Inflammatory macrophage (primary cell): ENCODE measurements at regions not wholly inside any gene's neighbourhood (a gene's known extent, or its start where the extent isn't known, plus 50 kb on each side); places are given as distances from the start of the nearest gene placed in this dataset.
"Not testable (repeated sequence)": the region's sequence is repeated elsewhere in the genome, so short reads cannot be mapped to it uniquely, and the experiment has no call there.

Source experiments
- DNase-seq, 2 donors: peaks; one replicate each; pipeline ENCODE4 v3.0.0-alpha.2; 2020 to 2022

DNA sequence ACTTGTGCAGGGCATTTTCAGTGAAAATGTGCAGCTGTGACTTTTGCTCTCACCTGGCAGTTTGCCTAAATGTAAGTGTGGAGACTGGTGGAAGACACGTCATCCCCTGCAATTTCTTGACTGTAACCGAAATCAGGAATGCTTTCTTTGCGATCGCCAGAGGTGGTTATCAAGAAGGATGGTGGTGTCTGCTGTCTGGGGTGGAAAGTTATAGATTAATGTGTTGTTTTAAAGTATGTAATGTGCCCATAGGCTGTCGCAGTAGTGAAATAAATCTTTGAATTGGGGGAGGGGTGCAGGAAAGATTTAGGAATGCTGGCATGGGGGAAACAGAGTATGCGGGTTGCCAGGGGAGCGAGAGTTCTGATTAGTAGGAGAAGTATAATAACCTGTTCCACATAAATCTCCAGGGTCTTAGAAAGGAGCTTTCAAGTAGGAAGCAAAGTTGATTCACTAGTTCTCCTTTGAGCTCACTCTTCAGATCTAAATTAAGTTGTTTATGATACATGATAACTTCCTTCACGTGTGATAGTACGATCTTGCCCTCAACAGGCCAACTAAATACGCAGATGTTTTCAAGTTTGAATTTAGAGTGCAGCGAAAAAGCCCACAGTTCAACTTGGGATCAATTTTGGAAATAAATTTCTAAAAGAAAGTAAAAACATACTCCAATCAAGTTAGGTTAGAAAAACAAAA lies 1520.0 kb upstream of the SLC10A2 start:
- no peak for DNase-seq

- DNase-seq = no peak
Measured at GRCh38 chr13:104584481-104584880, 1518.3 kb upstream of the SLC10A2 start.

DNA sequence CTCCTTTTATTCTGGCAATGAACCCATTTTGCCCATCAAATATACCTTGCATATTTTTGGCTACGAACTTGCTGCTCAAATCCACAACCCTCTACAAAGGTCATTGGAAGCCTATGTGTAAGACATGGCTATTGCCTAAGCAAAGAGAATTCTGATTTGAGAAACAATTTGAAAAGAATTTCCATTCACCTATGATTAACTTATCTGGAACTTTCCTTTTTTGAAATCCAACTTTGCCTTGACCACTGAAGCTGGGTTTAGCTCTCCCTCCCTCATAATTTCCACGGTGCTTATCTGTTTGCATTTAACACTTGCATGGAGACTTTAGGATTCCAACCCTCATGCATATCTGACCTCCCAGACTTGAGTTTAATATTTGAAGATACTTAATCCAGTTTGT lies 1514.7 kb upstream of the SLC10A2 start:
- no peak for DNase-seq

- no peak for DNase-seq
Measured at GRCh38 chr13:104577071-104577815, 1511.0 kb upstream of the SLC10A2 start.

- no peak for DNase-seq
Measured at GRCh38 chr13:104571893-104572229, 1505.6 kb upstream of the SLC10A2 start.

DNA sequence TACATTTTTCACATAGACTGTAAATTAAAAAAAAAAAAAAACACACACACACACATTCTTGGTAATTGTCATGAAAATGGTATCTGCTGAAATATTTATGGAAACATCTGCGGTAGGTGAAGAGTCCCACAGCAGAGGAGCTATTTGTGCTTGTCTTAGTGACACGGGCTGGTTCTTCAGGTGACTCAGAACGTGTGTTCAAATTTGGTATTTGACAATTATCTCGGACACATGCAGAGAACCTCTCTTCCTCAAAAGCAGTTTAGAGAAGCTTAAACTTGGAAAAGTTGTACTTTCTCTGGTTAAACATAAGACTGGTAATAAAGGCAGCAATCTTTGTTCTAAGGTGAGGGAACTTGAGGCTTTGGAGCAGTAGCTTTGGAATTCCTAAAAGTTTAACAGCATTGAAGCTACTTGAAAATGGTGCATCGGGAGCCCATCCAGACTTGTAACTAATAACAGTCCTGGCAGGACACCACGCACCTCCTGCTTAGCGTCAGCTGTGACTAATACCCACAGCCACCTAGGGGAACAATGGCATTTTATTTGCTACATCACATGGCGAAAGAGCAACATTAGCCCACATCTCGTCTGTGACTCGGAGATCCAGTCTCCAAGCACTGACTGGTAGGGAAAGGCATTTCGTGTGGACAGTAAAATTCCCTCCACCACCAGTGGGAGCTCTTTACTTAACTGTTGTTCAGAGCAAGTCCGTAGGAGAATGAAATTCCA lies 1505.1 kb upstream of the SLC10A2 start:
- DNase-seq = peak in 1 of 2 donors; percentile 14

DNA sequence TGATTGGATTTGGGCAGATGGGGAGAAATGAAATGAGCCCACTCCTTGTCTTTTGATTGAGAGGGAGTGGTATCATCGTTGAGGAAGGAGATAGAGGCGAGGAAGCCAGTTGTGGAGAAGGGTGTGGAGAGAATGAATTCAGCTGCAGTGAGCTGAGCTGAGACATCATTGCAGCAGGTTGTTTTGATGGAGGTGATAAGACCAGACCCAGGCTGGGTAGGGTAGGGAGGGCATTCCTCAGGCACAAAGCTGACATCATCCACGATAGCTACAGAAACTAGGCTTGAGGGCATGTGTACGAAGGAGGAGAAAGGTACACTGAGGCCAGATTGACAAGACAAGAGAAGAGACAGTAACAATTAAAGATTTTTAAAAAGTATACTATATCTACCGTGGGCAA lies 1500.9 kb upstream of the SLC10A2 start:
- no peak for DNase-seq

GRCh38 chr13:104565888-104566287 lies 1499.7 kb upstream of the SLC10A2 start:
- DNase-seq = no peak

DNA sequence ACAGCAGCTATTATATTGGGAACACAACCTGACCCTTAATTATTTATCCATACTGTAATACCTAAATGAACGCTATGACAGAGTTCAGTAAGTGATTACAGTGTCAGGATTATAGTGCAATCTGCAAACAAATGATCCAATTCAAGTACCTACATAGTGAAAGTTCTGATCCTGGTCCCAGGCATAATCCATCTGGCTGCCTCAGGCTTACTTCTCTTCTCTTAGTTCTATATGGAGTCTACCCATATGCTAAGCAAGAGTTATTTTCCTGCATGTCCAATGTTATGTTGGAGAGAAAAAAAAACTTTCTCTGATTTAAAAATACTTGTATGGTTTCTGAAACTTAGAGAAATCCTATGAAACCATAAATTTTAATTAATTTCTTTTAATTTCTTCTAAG lies 1487.7 kb upstream of the SLC10A2 start:
- DNase-seq = no peak

- DNase-seq = no peak
Measured at GRCh38 chr13:104553186-104553585, 1487.0 kb upstream of the SLC10A2 start.

- DNase-seq = no peak
Measured at GRCh38 chr13:104534847-104535246, 1468.6 kb upstream of the SLC10A2 start.

- DNase-seq = no peak
Measured at GRCh38 chr13:104532132-104532531, 1465.9 kb upstream of the SLC10A2 start.

- DNase-seq = no peak
Measured at GRCh38 chr13:104530741-104531140, 1464.5 kb upstream of the SLC10A2 start.

GRCh38 chr13:104526561-104526960 lies 1460.3 kb upstream of the SLC10A2 start:
- no peak for DNase-seq

GRCh38 chr13:104525467-104525866 lies 1459.2 kb upstream of the SLC10A2 start:
- no peak for DNase-seq

DNA sequence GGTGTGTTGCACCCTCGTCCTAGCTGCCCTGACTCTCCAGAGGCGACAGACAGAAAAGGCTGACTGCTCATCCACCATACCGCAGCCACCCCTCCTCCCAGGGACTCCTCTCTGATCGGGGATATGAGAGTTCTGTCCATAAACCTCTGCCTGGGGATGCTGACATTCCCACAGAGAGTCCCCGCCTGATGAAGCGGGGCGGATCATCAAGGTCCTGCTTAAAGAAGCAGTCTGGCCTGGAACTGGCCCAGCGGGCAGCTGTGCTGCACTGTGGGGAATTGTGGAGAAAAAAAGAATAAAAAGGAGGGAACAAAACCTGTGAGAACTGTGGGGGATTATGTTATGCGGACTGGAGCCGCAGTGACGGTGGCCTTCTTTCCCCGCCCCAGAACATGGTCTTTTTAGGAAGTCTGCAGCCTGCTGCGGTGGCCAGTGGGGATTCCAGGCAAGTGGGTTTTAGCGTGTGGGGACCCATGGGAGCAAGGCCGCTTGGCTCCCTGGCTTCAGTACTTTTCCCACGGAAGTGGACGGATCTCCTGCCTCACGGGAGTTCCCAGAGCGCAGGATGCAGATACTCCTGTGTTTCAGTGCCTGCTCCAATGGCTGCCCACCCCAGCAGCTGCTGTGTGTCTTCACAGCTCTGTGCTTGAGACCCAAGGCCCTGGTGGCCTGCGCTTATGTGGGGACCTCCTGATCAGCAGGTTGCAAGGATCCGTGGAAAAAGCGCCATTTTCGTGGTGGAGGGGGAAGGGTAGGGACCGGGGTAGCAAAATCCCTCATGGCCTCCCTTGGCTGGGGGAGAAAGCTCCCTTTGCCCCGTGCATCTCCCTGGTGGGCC lies 1456.2 kb upstream of the SLC10A2 start:
- DNase-seq = no peak

GRCh38 chr13:104510422-104510821 lies 1444.2 kb upstream of the SLC10A2 start:
- no peak for DNase-seq

DNA sequence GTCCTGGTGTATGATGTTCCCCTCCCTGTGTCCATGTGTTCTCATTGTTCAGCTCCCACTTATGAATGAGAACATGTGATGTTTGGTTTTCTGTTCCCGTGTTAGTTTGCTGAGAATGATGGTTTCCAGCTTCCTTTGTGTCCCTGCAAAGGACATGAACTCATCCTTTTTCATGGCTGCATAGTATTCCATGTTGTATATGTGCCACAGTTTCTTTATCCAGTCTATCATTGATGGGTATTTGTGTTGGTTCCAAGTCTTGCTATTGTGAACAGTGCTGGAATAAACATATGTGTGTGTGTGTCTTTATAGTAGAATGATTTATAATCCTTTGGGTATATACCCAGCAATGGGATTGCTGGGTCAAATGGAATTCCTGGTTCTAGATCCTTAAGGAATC lies 1427.3 kb upstream of the SLC10A2 start:
- not testable (repeated sequence) for DNase-seq

DNA sequence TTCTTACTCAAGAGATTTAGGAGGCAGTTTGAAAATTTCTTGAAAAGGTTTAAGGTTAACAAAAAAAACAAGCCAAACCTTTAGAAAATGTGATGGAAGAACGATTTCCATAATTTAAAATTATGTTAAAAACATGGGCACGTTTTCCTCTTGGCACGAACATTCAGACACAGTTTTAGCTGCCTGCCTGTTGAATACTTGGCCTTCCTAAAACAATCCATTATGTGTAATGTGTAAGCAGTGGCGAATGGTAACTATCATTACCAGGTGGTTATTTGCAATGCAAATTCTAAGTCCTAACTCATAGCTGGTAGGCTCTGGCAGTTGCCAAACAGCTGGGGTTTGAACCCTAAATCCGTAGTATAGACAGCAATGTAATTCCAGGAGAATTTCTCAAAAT lies 1425.7 kb upstream of the SLC10A2 start:
- DNase-seq = no peak

GRCh38 chr13:104487006-104487405 lies 1420.8 kb upstream of the SLC10A2 start:
- no peak for DNase-seq

DNA sequence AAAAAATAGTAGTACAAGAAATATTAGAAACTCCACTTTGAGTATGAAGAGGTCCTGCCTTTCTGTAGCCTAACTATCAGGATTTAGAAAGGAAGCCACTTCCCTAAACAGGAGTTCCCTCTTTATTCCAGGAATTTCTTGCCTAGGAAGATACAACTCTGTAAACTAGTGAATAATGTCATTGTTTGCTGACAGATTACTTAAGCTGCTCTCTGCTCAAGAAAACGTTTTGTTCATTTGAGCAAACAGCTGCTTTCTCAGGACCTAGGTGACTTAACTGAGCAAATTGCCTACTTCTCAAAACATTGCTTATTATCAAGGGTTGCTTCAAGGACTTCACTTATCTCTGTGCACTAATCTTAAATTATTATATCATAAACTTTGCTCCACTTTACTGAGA lies 1419.4 kb upstream of the SLC10A2 start:
- DNase-seq = no peak

GRCh38 chr13:104483631-104484030 lies 1417.4 kb upstream of the SLC10A2 start:
- DNase-seq = no peak

GRCh38 chr13:104477261-104477660 lies 1411.0 kb upstream of the SLC10A2 start:
- no peak for DNase-seq
